IMR-90 (cell line): ENCODE measurements at regions not wholly inside any gene's neighbourhood (a gene's known extent, or its start where the extent isn't known, plus 50 kb on each side); places are given as distances from the start of the nearest gene placed in this dataset.

Experiments
- ATAC-seq: fragments of 200-7000 bp; cut with Tn5 transposase; 2 replicates; pipeline ENCODE4 v1.9.1; 2020; ENCODE audit warnings: low read depth, mild to moderate bottlenecking, moderate library complexity
- BruUV-seq: library from RNA; stranded (reverse); fragments of 400-500 nt; replicated peaks from 2 replicates; lab custom pipeline; 2021; lab: Mats Ljungman, UMichigan
- CTCF ChIA-PET: fragments of 300-600 bp; formaldehyde crosslinking; extraction: SDS; loops from one replicate; lab custom pipeline; 2021; ENCODE audit warnings: antibody characterized with exemption; lab: Yijun Ruan, JAX
- POLR2A ChIA-PET: fragments of 300-600 bp; sonication (Branson Sonifier 250); formaldehyde crosslinking; loops from one replicate; lab custom pipeline; 2022; ENCODE audit warnings: antibody characterized with exemption; ENCODE audit not compliant: unreplicated experiment; lab: Charles Lee
- DNase-seq: peaks from one replicate; pipeline ENCODE4 v3.0.0; 2013
- H2AFZ ChIP-seq: replicated peaks from 2 replicates; pipeline ENCODE3; 2013; ENCODE audit warnings: low read length, mild to moderate bottlenecking; ENCODE audit not compliant: poor library complexity
- H2AK5ac ChIP-seq: 2 replicates; pipeline ENCODE4 v1.6.1; 2013; ENCODE audit warnings: low read depth, low read length, inconsistent platforms
- H2AK9ac ChIP-seq: replicated peaks from 2 replicates; pipeline ENCODE3; 2013; ENCODE audit warnings: mild to moderate bottlenecking, low read depth, low read length, moderate library complexity; ENCODE audit not compliant: poor library complexity
- H2BK120ac ChIP-seq: 2 replicates; pipeline ENCODE4 v1.6.1; 2013; ENCODE audit warnings: low read depth, low read length, inconsistent platforms
- H2BK15ac ChIP-seq: 3 replicates; pipeline ENCODE4 v1.6.1; 2013; ENCODE audit warnings: low read depth, low read length, inconsistent platforms
- H2BK20ac ChIP-seq: 2 replicates; pipeline ENCODE4 v1.6.1; 2013; ENCODE audit warnings: low read depth, mild to moderate bottlenecking, inconsistent platforms, low read length, moderate library complexity
- H2BK5ac ChIP-seq: 2 replicates; pipeline ENCODE4 v1.6.1; 2013; ENCODE audit warnings: mild to moderate bottlenecking, low read depth, low read length, inconsistent platforms; ENCODE audit not compliant: poor library complexity, severe bottlenecking
- H3K14ac ChIP-seq: replicated peaks from 2 replicates; pipeline ENCODE4 v1.6.1; 2013; ENCODE audit warnings: low read depth, low read length, inconsistent platforms
- H3K18ac ChIP-seq: 2 replicates; pipeline ENCODE4 v1.6.1; 2013; ENCODE audit warnings: low read depth, low read length, control low read depth
- H3K23ac ChIP-seq: 2 replicates; pipeline ENCODE4 v1.6.1; 2013; ENCODE audit warnings: low read depth, low read length, inconsistent platforms
- H3K27ac ChIP-seq: 2 replicates; pipeline ENCODE4 v1.5.1; 2013; ENCODE audit warnings: mild to moderate bottlenecking, control low read depth, low read length; ENCODE audit not compliant: insufficient read depth
- H3K27me3 ChIP-seq: 2 replicates; pipeline ENCODE4 v1.6.1; 2013; ENCODE audit warnings: low read length; ENCODE audit not compliant: control insufficient read depth, insufficient read depth
- H3K36me3 ChIP-seq: 2 replicates; pipeline ENCODE4 v1.6.1; 2013; ENCODE audit warnings: low read length, mixed read lengths; ENCODE audit not compliant: control insufficient read depth, insufficient read depth
- H3K4ac ChIP-seq: 2 replicates; pipeline ENCODE4 v1.6.1; 2013; ENCODE audit warnings: low read depth, low read length, inconsistent platforms
- H3K4me1 ChIP-seq: 2 replicates; pipeline ENCODE4 v1.6.1; 2013; ENCODE audit warnings: low read length, mixed read lengths; ENCODE audit not compliant: control insufficient read depth, insufficient read depth
- H3K4me2 ChIP-seq: 2 replicates; pipeline ENCODE4 v1.6.1; 2013; ENCODE audit warnings: low read depth, mild to moderate bottlenecking, control low read depth, low read length, moderate library complexity
- H3K4me3 ChIP-seq: 2 replicates; pipeline ENCODE4 v1.5.1; 2013; ENCODE audit warnings: low read depth, mild to moderate bottlenecking, control low read depth, low read length, moderate library complexity; ENCODE audit not compliant: insufficient read depth
- H3K56ac ChIP-seq: 2 replicates; pipeline ENCODE4 v1.6.1; 2013; ENCODE audit warnings: low read length, inconsistent platforms; ENCODE audit not compliant: insufficient read depth; ENCODE audit errors: extremely low read depth
- H3K79me1 ChIP-seq, 2 experiments: 2 replicates each; pipeline ENCODE4 v1.6.1; 2013; ENCODE audit warnings: low read length in 2 of 2, inconsistent platforms in 1 of 2, low read depth in 1 of 2
- H3K9ac ChIP-seq: 2 replicates; pipeline ENCODE4 v1.6.1; 2013; ENCODE audit warnings: low read depth, low read length, control low read depth
- H3K9me1 ChIP-seq: 2 replicates; pipeline ENCODE4 v1.6.1; 2013; ENCODE audit warnings: low read length, inconsistent platforms; ENCODE audit not compliant: insufficient read depth
- H3K9me3 ChIP-seq: 2 replicates; pipeline ENCODE4 v1.6.1; 2013; ENCODE audit warnings: low read length; ENCODE audit not compliant: control insufficient read depth, insufficient read depth
- H4K20me1 ChIP-seq: 2 replicates; pipeline ENCODE4 v1.6.1; 2013; ENCODE audit warnings: low read length, inconsistent platforms; ENCODE audit not compliant: insufficient read depth
- H4K5ac ChIP-seq: 2 replicates; pipeline ENCODE4 v1.6.1; 2013; ENCODE audit warnings: mild to moderate bottlenecking, low read depth, low read length, control low read depth
- H4K8ac ChIP-seq, 2 experiments: 2 replicates each; pipeline ENCODE4 v1.6.1; 2013; ENCODE audit warnings: low read depth in 2 of 2, low read length in 2 of 2, control low read depth in 1 of 2, inconsistent platforms in 1 of 2
- H4K91ac ChIP-seq: 2 replicates; pipeline ENCODE4 v1.6.1; 2013; ENCODE audit warnings: low read depth, low read length, inconsistent platforms; ENCODE audit not compliant: insufficient read depth
- BHLHE40 ChIP-seq: fragments of 150-350 bp; IDR thresholded peaks from 2 replicates; pipeline ENCODE4 v1.6.1; 2016; ENCODE audit warnings: mild to moderate bottlenecking, low read depth, low read length
- CEBPB ChIP-seq: IDR thresholded peaks from 2 replicates; pipeline ENCODE4 v1.6.1; 2012; ENCODE audit warnings: low read depth, low read length, improper control_type of control experiment
- CHD1 ChIP-seq: IDR thresholded peaks from 2 replicates; pipeline ENCODE4 v1.6.1; 2012; ENCODE audit warnings: low read depth, low read length, improper control_type of control experiment
- ELK1 ChIP-seq: fragments of 150-350 bp; IDR thresholded peaks from 2 replicates; pipeline ENCODE4 v1.6.1; 2016; ENCODE audit warnings: low read depth, mild to moderate bottlenecking, low read length, moderate library complexity, borderline replicate concordance
- FOS ChIP-seq: fragments of 150-350 bp; IDR thresholded peaks from 2 replicates; pipeline ENCODE4 v1.6.1; 2016; ENCODE audit warnings: low read depth, low read length
- MAFK ChIP-seq: IDR thresholded peaks from 2 replicates; pipeline ENCODE4 v1.6.1; 2012; ENCODE audit warnings: low read depth, low read length, improper control_type of control experiment
- MAZ ChIP-seq: IDR thresholded peaks from 2 replicates; pipeline ENCODE4 v1.6.1; 2012; ENCODE audit warnings: low read depth, mild to moderate bottlenecking, low read length, improper control_type of control experiment, moderate library complexity, borderline replicate concordance
- MXI1 ChIP-seq: IDR thresholded peaks from 2 replicates; pipeline ENCODE4 v1.6.1; 2012; ENCODE audit warnings: low read depth, mild to moderate bottlenecking, low read length, moderate library complexity, borderline replicate concordance
- NFE2L2 ChIP-seq: fragments of 150-350 bp; IDR thresholded peaks from 2 replicates; pipeline ENCODE4 v1.6.1; 2016; ENCODE audit warnings: low read depth, mild to moderate bottlenecking, low read length
- POLR2A ChIP-seq: IDR thresholded peaks from 2 replicates; pipeline ENCODE4 v1.6.1; 2012; ENCODE audit warnings: mild to moderate bottlenecking, low read depth, low read length
- RAD21 ChIP-seq: IDR thresholded peaks from 2 replicates; pipeline ENCODE4 v1.6.1; 2012; ENCODE audit warnings: low read length, improper control_type of control experiment
- RCOR1 ChIP-seq: IDR thresholded peaks from 2 replicates; pipeline ENCODE4 v1.6.1; 2012; ENCODE audit warnings: mild to moderate bottlenecking, low read length, improper control_type of control experiment; ENCODE audit not compliant: insufficient replicate concordance
- RFX5 ChIP-seq: IDR thresholded peaks from 2 replicates; pipeline ENCODE4 v1.8.0; 2012; ENCODE audit warnings: low read depth, mild to moderate bottlenecking, low read length, moderate library complexity
- SMC3 ChIP-seq: fragments of 150-350 bp; IDR thresholded peaks from 2 replicates; pipeline ENCODE4 v1.6.1; 2016; ENCODE audit warnings: low read depth, mild to moderate bottlenecking, antibody characterized with exemption, low read length, moderate library complexity
- WGBS, 2 experiments: methylation state at CpG; one replicate each; pipeline versions ENCODE4 v1.1.5 to v1.1.7; 2013; ENCODE audit warnings: missing lambda C conversion rate in 2 of 2; ENCODE audit not compliant: insufficient read length in 1 of 2; ENCODE audit errors: extremely low coverage in 2 of 2; 5-methylcytosine and 5-hydroxymethylcytosine counted together
- dilution Hi-C: fragments of 300-500 bp; cut with HindIII; formaldehyde crosslinking; loops from one replicate; pipeline ENCODE4 v1.14.3; 2018; ENCODE audit warnings: low sequenced_read_pairs; ENCODE audit not compliant: unreplicated experiment
- in situ Hi-C: fragments of 300-500 bp; cut with MboI; formaldehyde crosslinking; loops from 3 replicates; pipeline ENCODE4 v1.14.3; 2019; ENCODE audit warnings: low sequenced_read_pairs, inconsistent platforms, mixed read lengths
- intact Hi-C: fragments of 100-400 bp; cut with micrococcal nuclease; formaldehyde crosslinking; loops from 2 replicates; pipeline ENCODE4 v1.10.0; 2022
- TF ChIP-seq, protein P1 (sequence below): conservative IDR thresholded peaks from 2 replicates; pipeline ENCODE4 v1.5.1; 2012; ENCODE audit warnings: mild to moderate bottlenecking, low read depth, low read length, improper control_type of control experiment
- TF ChIP-seq, protein P2 (sequence below): fragments of 150-350 bp; IDR thresholded peaks from 2 replicates; pipeline ENCODE4 v1.6.1; 2017; ENCODE audit warnings: mild to moderate bottlenecking, antibody characterized with exemption, low read length, low read depth

DNA sequence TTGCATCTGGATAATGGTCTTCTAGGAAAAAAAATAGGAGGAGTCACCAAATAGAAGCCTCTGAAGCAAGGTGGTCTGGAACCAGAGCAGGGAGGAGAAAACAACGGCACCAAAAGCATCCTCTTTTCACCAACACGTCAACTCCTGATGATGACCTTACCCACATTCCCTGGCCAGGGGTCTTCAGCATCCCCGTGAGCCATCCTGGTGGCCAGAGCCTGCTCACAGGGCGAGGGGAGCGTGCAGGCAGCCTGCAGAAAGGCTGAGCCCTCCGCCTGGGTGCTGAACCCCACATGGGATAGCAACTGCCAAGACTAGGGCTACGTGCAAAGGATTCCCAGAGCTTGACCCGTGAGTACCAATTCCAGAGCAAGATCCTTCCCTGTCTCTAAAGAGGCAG lies 191.0 kb downstream of the NDUFA10 start:
- POLR2A ChIA-PET, result no interaction called here
- no TSS peak for BruUV-seq
- no peak overlapping the region for H3K4me2 ChIP-seq
- DNase-seq, result no peak
- H3K79me1 ChIP-seq, result no peaks in the 10 kb centered on the region
- no peak overlapping the region for H4K5ac ChIP-seq
- WGBS, 2 experiments, result 37% methylated on average over 3 of the region's 8 CpGs; no CpG with 5 or more reads in 1 of the 2 experiments
- ATAC-seq, result no peak
- H3K9me3 ChIP-seq, result peaks cover 45% of the 10 kb centered on the region
- CTCF ChIA-PET, result no interaction called here
- no peak overlapping the region for H2BK15ac ChIP-seq
- H3K9ac ChIP-seq, result no peak overlapping the region
- no peak overlapping the region for H3K18ac ChIP-seq
- no peak for TF ChIP-seq MAFK
- no peak for TF ChIP-seq MXI1
- no peak for TF ChIP-seq SMC3
- no peak for TF ChIP-seq POLR2A
- TF ChIP-seq, protein P1, sequence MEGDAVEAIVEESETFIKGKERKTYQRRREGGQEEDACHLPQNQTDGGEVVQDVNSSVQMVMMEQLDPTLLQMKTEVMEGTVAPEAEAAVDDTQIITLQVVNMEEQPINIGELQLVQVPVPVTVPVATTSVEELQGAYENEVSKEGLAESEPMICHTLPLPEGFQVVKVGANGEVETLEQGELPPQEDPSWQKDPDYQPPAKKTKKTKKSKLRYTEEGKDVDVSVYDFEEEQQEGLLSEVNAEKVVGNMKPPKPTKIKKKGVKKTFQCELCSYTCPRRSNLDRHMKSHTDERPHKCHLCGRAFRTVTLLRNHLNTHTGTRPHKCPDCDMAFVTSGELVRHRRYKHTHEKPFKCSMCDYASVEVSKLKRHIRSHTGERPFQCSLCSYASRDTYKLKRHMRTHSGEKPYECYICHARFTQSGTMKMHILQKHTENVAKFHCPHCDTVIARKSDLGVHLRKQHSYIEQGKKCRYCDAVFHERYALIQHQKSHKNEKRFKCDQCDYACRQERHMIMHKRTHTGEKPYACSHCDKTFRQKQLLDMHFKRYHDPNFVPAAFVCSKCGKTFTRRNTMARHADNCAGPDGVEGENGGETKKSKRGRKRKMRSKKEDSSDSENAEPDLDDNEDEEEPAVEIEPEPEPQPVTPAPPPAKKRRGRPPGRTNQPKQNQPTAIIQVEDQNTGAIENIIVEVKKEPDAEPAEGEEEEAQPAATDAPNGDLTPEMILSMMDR, result no peak
- no peak for TF ChIP-seq RFX5
- TF ChIP-seq CHD1, result no peak
- TF ChIP-seq BHLHE40, result no peak
- no peak for TF ChIP-seq MAZ
- TF ChIP-seq RAD21, result no peak
- no peak for TF ChIP-seq CEBPB
- TF ChIP-seq, protein P2, sequence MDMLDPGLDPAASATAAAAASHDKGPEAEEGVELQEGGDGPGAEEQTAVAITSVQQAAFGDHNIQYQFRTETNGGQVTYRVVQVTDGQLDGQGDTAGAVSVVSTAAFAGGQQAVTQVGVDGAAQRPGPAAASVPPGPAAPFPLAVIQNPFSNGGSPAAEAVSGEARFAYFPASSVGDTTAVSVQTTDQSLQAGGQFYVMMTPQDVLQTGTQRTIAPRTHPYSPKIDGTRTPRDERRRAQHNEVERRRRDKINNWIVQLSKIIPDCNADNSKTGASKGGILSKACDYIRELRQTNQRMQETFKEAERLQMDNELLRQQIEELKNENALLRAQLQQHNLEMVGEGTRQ, result no peak
- no peak for TF ChIP-seq NFE2L2
- TF ChIP-seq ELK1, result no peak
- no peak for TF ChIP-seq FOS
- no peak for TF ChIP-seq RCOR1
- no peaks in the 10 kb centered on the region for H3K36me3 ChIP-seq
- no peak overlapping the region for H2BK5ac ChIP-seq
- in situ Hi-C loops, result no loop called here
- H3K4me1 ChIP-seq, result no peaks in the 10 kb centered on the region
- H2BK20ac ChIP-seq, result no peak overlapping the region
- no peaks in the 10 kb centered on the region for H4K20me1 ChIP-seq
- H2AK5ac ChIP-seq, result no peak overlapping the region
- dilution Hi-C loops, result no loop called here
- no peak overlapping the region for H4K91ac ChIP-seq
- no peak overlapping the region for H3K23ac ChIP-seq
- H3K27me3 ChIP-seq, result no peaks in the 10 kb centered on the region
- no peak overlapping the region for H3K14ac ChIP-seq
- H3K4ac ChIP-seq, result no peak overlapping the region
- no peak overlapping the region for H4K8ac ChIP-seq
- no peak overlapping the region for H3K27ac ChIP-seq
- H3K56ac ChIP-seq, result no peak overlapping the region
- H2AK9ac ChIP-seq, result no peak overlapping the region
- H2BK120ac ChIP-seq, result no peak overlapping the region
- intact Hi-C loops, result no loop called here
- no peaks in the 10 kb centered on the region for H3K9me1 ChIP-seq
- H2AFZ ChIP-seq, result no peak overlapping the region
- H3K4me3 ChIP-seq, result no peak overlapping the region
